NCI-H2196 (cell line): ENCODE measurements at regions not wholly inside any gene's neighbourhood (a gene's known extent, or its start where the extent isn't known, plus 50 kb on each side); places are given as distances from the start of the nearest gene placed in this dataset.

ENCODE experiments used
- DNase-seq: peaks from one replicate; lab custom pipeline; 2025; ENCODE audit not compliant: unreplicated experiment; lab: John Stamatoyannopoulos, UW

DNA sequence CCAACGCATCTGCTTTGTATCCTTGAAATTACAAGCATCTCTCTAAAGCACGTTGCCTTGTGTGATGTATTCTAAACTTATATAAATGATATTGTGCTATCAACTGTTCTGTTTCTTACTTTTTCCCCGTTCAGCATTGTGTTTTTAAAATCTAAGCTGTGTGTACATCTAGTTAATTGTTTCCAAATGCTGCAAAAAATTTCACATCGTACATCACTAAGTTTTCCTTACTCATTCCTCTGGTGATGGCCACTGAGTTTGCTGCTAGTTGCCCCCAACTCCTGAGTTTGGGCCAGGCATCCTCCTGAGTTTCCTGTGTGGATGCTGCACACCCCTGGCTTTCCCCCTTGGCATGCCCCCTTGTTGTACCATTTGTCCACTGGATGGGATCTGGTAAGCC, 139.7 kb downstream of the MYCN start:
- no peak for DNase-seq

DNA sequence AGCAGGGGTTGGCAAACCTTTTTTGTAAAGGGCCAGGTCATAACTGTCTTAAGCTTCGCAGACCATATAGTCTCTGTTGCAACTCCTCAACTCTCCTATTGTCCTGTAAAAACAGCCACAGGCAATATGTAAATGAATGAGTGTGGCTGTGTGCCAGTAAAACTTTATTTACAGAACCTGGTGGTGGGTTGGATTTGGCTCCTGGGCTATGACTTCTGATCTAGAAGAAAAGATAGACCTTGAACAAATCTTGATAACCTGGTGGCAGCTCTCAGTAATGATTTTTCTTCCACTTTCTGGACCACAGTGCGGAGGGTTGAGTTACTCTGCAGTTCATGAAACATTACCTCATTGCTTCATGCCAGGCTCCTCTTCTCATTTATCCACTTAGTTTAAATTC, 139.3 kb downstream of the MYCN start:
- no peak for DNase-seq

DNA sequence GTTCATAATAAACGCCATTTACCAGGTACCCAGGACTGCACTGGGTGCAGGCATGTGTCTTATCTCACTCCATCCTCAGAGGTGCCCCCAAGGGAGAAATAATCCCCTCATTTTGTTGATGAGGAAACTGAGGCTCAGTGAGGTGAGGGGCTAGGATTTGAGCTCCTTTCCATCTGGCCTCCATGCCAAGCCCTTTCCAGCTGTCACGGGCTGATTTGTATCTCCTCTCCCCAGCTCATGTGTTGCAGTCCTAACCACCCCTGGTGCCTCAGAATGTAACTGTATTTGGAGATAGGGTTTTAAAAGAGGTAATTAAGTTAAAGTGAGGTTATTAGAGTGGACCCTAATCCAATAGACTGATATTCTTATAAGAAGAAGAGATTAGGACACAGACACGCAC, 137.3 kb downstream of the MYCN start:
- DNase-seq: no peak

DNA sequence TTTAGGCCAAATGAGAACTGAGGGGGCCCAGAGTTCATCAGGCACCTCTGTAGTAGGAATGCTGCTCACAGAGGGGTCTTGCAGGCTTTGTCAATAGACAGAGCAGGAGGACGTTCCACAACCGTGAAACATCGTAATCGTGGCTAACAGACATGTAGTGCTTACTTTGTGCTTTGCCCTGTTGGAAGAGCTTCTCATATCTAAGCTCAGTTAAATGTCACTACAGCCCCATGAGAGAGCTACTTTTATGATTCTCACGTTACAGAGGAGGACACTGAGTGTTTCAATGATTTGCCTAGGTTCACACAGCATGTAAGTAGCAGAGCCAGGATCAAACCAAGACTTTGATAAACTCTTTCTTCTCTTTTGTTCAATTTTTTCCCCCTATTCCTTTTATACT, 136.6 kb downstream of the MYCN start:
- DNase-seq: no peak

DNA sequence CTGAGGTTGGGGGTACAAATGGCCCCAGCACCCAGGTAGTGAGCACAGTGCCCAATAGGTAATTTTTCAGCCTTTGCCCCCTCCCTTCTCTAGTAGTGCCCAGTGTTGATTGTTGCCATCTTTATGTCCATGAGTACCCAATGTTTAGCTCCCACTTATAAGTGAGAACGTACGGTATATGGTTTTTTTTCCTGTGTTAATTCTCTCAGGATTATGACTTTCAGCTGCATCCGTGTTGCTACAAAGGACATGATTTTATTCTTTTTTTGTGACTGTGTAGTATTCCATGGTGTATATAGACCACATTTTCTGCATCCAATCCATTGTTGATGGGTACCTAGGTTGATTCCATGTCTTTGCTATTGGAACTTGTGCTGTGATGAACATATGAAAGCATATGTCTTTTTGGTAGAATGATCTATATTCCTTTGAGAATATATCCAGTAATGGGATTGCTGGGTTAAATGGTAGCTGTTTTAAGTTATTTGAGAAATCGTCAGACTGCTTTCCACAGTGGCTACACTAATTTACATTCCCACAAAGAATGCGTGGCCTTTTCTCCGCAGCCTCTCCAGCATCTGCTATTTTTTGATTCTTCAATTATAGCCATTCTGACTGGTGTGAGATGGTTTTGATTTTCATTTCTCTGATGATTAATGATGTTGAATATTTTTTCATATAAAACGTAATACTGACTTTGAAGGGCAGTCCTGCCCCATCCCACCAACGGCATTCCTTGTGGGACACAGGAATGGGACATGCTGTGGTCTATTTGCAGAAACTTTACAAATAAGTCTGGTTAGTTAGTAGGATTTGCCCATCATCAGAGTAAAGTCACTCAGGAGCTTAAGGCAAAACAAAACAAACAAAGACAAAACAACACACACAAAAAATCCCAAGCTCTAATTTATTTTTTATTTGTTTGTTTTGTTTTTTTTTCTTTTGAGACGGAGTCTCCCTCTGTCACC, 135.0 kb downstream of the MYCN start:
- no peak for DNase-seq

DNA sequence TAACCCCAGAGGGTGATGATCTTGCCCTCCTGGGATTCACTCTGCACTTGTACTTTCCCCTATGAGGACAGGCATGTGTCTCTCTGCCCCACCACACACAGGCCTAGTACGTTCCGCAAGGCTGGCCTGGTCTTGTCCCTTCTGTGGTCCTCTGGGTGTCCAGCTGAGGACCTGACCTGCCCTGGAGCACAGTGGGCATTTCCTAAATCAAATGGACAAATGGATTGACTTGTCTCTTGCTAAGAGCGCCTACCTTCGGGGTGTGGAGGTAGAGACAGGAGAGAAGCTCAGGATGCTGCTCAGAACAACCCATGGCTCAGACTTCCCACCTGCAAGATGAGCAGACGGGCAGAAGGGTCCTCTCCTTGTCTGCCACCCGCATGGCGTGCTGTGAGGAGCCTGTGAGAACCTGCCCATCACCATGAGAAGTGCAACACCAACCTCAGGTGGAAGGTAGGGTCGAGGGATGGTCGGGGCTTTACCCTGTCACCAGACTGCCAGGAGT, 133.6 kb downstream of the MYCN start:
- DNase-seq: no peak

DNA sequence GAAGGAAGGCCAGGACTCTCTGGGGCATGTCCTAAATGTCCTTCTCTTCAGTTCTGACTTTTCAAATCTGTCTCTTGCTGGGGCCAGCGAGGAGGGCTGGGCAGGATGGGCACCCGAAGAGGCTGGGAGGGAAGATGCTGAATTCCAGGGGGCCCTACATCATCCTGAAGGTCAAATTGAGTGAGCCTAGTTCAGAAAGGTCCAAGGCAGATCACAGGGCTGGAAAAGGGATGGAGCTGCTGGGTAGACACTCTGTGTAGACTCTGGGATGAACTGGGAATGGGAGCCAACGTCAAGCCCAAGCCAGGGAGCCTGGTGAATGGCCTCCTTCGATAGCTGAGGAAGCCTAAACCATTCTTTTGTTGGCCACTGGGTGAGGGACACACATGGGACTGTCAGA, 133.1 kb downstream of the MYCN start:
- DNase-seq: no peak

DNA sequence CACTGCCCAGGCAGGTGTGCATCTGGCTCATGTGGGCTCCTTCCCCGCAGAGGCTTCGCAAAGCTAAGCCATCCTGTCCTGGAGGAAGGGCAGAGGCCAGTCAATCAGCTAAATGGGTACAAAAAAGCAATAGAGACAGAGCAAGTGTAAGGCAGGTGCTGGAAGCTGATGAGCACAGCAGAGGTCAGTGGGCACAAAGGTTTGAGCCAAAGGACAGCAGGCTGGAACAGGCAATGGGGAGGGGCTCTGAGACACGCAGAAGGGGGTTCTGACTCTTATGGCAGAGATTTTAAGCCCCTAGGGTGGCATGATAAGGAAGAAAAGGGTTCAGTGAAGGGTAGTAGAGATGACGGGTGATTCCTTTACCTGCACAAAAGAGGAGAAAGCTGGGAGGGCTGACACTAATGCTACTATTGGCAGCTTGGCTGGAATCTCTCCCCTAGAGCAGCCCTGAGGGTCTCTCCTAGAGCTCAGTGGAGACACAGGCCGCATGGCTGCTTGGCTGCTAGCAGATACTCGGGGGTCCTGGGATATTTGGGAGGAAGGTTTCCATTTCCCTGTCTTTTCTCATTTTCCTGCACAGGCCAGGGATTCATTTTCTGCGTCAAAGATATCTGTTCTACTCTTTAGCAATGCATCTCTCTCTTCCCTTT, 132.4 kb downstream of the MYCN start:
- no peak for DNase-seq

DNA sequence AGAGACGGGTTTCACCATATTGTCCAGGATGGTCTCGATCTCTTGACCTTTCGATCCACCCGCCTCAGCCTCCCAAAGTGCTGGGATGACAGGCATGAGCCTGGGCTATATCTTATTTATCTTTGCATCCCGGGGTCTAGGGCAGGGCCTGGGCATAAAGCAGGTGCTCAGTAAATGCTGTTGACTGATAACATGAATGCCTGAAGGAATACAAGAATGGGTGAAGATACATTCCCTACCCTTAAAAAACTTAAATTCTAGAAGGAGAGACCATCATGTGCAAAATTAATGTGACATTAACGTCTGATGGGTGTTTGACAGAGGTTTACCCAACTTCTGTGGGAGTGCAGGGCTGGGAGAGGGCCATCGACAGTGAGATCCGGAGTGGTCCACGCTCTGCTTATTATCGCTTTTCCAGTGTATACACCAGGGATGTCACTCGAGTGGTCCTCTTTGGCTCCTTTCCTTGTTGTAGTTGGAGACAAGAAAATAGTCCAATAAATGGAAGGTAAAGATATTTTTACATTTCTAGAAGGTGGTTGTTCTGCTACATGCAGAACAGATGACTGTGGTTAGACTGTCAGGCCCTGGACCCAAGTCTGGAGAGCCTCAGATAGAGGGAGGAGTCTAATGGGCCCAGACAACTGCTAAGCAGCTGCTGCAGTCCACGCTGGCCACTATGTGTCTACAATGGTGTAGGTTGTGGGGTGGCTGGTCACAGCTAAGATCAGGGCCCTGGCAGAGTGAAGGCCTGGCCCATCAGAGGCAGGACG, 131.7 kb downstream of the MYCN start:
- no peak for DNase-seq

DNA sequence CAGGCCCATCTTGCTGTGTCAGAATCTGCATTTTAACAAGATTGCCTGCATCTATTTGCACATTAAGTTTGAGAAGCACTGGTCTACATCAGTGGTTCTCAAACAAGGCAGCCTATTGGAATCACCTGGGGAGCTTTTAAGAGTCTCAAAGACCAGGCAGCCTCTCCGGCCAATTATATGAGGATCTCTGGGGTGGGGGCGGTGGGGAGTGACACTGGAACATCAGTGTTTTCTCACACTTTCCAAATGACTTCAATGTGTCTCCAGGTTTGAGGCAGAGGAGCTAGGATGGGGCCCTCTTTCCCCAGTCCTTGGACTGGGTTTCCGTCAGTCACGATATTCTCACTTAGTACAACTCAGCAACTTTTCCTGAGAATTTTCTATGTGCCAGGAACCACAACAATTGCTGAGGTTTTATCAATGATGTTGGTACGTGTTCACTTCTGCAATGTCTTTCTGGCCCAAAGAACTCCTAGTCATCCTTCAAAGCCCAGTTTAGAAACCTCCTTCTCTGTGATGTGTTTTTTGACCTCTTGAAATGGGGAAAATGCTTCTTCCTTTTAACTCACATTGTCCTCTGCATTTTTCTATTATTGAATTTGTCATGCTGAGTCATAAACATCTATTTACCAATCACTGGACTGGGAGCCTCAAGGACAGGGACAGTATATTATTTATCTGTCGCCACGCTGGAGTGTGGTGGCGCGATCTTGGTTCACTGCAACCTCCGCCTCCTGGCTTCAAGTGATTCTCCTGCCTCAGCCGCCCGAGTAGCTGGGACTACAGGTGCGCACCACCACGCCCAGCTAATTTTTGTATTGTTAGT, 130.9 kb downstream of the MYCN start:
- no peak for DNase-seq

DNA sequence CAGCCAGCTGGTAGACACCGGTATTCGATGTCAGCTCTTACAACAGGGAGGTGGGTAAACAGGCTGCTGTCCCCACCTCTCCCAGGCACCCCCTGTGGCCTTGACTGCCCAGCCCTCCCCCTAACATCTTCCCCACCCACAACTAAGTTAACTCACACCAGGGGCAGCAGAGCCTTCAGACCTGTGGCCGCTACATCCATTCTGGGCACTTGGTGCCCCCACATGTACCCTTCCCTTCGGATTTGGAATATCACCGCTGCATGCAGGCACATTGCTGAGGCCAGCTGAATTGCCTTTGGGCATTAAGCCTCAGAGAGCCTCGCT, 130.3 kb downstream of the MYCN start:
- no peak for DNase-seq

DNA sequence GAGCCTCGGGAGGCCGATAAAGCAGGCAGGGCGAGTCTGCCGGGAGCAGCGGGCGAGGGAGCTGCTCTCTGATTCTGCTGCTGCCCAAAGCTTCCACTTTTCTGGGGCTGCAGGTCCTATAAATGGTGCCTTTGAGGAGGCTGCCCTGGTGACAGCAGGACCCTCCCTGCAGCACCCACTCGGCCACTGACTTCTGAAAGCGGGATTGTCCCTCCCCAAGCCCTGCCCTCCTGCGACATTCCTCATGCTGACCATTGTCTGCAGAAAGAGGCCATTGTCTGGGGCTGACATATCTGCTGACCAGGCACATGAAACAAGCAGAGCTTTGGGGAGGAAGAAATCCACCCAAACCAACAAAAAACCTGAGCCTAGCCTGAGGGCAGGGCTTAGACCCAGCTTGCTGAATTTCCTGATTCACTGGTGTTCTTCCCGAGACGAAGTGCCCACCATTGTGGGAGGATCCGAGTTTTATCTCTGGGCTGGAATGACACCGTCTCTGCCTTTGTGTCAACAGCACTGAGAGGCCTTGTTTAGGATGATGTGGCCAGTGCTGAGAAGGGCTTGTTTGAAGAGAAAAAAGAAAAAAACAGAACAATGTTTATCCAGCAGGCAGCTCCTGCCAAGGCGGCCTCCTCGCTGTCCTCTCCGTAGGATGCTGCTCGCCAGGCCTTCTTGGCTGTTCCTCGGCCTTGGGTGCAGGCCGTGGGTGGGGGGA, 129.7 kb downstream of the MYCN start:
- DNase-seq: no peak

DNA sequence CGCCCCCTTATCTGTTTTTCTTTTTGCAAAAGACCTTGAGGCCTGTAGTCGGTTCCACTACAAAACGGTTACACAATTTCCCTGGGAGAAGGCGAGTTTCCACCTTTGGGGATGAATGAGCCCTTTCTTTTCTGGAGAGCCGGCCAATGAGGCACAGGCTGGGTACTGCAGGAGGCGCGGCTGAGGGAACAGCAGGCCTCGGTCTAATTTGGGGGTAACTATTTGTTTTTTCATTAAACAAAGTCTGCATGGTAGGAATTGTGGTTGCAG, 129.2 kb downstream of the MYCN start:
- no peak for DNase-seq

DNA sequence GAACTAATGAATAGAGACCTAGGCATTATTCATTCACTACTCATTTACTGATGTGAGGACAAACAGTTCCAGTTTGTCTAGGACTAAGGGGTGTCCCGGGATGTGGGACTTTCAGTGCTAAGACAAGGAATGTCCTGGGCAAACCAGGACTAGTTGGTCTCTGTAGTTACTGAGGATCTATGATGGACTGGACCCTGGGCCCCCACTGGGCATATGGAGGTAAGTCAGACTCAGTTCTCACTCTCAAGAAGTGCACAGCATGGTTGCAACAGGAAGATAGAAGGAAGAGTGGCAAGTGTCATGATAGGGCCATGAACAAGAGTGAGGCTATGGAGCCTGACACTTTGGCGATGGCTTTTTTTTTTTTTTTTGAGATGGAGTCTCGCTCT, 128.2 kb downstream of the MYCN start:
- DNase-seq: no peak

DNA sequence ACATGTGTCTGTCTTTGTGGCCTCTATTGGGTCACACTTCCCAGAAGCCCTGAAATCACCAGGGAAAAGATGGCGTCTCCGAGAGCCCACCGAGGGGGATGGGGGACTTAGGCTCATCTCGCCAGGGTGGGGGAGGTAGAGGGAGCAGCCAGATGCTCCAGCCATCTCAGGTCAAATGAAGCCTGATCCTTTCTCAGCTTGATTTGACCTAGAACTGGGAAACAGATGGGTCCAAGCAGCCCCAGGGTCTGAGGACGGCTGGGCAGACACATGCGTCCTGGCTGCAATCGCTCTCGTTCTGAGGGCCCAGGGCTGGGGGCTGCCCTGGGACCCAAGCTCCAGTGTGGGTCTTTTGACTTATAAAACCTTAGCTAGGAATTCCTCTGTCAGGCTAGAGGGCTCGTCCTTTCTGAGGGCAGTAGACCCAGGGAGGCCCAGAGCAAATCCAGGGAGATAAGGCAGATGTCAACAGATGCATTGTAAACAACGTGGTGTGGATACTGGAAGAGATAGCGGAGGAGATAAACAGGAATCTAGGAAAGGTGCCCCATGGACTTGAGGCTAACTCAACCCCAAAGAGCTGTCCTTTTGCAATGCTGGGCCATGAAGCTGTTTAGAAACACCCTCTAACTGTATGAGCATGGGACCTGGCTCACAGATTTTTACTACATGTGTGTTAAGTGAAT, 127.7 kb downstream of the MYCN start:
- DNase-seq: no peak

DNA sequence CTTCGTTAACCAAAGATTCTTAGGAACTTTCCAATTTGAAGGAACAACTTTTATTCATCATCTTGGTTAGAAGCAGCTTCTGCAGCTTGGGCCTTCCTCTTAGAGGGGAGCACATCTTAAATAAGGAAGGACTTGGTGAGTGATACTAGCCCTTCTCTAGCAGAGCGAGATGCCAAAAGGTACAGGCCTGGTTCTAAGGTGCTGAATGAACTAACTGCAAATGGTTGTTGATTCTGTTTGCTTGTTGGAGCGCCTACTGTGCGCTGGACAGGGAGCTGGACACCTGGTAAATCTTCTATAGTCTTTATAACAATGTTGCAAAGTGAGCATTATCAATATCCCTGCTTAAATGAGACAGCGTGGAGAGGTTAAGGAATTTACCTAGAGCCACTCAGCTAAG, 127.1 kb downstream of the MYCN start:
- no peak for DNase-seq

DNA sequence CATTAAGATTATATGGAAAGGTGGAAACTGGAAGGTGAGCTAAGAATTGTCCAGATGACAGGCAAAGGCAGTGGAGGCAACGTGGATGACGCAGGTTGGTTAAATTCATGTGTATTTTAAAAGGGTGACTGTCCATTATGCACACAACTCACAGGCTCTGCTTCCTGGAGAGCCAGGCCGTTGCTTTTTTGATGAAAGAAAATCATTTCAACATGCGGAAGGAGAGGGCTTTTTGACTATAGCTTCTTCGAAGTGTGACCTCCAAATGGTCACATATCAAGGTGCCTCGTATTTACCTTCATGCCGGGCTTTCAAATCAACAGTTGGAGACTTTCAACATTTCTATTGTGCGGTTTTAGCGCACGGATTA, 126.7 kb downstream of the MYCN start:
- DNase-seq: no peak

DNA sequence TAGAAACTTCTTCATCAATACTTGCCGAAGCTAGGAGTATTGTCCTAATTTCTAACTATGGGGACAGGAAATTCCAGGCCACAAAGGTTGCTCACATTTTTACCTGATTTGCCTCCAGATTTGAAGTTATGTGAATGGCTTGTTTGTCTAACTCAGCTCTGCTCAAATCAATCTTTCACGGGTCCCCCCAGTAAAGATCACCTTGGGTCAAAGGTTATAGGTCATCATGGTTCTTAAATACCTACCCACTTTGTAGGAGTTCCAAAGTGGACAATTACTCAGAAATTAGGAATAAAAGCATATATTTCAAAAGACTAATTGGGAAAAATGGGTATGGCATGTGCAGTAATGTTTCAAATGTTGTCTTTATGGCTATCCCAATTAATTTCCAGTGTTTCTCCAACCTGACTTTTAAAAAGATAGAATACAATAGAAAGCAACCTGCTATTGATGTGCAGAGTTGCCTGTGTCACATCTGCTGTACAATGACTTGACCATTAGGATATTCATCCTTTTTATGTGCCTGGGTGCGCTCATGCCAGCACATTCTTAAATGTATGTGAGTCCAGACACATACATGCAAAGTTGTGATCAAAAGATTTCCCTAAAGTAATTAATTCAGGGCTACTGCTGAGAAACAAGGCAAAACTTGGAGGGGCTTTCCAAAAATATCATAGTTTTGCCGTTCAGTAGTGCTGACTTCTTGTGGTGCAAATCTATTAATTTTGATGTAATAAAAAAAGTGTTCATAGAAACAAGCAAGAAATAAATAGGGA, 126.1 kb downstream of the MYCN start:
- DNase-seq: no peak
